Sciatic nerve (tissue), 2 donors: ENCODE measurements at regions not wholly inside any gene's neighbourhood (a gene's known extent, or its start where the extent isn't known, plus 50 kb on each side); places are given as distances from the start of the nearest gene placed in this dataset.

Experiments used
- ATAC-seq: fragments of 200-7000 bp; cut with Tn5 transposase; one replicate; pipeline ENCODE4 v1.9.1; 2020; ENCODE audit warnings: mild to moderate bottlenecking, moderate library complexity
- DNase-seq: peaks from one replicate; pipeline ENCODE4 v3.0.0-alpha.2; 2020; ENCODE audit warnings: low spot score
- intact Hi-C: fragments of 100-400 bp; cut with DNase I; formaldehyde crosslinking; loops from one replicate; pipeline ENCODE4 v1.14.2; 2022
- donor health status: DM: no; HTN: no; CAD: no.
- donor health status: DM: no; HTN: no; CAD: no.

DNA sequence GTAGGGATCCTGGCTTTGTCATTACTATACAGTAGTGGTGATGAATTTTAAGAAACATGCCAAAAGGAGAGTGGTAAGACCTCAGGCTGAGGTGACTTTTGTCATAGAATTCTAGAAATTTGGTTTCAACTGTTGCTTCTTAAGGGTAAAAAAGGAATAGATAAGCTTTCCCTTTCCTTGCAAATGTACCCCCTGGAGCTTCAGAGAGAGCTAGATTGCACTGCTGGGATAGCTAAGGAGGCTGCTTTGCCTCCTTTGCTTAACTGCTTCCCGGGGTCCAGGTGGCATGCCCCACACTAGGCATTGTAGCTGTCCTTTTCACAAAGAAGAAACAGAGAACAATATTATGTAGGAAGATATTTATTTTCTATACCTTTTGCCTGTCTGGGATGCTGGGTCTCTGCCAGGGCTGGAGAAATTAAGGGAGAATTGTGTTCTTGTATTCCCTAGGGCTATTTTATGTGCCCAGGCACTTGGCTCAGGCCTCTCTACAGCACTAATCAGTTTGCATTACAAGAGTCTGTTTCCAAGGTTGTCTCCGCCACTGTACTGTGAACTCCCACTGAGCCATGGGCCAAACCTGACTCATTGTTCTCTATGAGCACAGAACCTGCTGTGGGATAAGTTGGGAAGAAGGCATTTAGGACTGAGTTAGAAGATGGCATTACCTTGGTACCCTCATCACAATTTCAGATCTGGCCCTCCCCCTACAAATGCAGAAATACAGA lies 460.0 kb downstream of the PDCD6IP start:
- intact Hi-C loops: no loop called here
- ATAC-seq (no peak), DNase-seq (no peak)

DNA sequence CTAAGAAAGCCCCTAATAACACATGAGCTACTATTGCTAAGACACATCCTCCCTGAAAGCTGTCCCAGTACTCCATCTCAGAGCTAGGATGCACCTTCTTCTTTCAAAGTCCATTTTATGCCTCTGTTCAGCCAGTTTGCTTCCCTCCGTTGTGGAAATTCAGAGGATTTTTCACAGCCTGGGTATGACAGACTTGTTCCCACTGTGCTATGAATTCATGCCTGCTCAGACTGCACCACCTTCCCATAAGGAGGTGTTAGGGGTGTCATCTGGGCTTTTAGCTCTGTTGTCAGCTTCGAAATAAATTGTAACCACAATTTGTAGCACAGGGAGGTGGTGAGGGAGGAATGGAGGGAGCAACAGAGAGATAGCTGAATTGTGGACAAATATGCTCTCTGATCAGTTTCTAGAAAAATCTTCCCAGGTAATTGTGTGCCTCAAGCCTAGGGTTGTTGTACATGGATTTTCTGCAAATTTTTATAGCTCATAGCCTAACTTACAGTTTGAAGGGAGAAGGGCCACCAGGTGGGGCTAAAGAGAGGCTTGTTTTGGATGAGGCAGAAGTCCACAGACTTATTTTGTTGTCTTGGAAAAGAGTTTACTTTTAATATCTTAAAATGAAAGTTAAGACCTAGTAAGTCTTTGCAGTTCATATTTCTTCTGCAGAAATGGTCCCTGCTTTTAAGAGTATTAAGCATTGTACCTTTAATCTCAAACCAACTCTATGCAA lies 462.0 kb downstream of the PDCD6IP start:
- intact Hi-C loops: no loop called here
- DNase-seq (peak; percentile 74), ATAC-seq (peak; percentile 58)

DNA sequence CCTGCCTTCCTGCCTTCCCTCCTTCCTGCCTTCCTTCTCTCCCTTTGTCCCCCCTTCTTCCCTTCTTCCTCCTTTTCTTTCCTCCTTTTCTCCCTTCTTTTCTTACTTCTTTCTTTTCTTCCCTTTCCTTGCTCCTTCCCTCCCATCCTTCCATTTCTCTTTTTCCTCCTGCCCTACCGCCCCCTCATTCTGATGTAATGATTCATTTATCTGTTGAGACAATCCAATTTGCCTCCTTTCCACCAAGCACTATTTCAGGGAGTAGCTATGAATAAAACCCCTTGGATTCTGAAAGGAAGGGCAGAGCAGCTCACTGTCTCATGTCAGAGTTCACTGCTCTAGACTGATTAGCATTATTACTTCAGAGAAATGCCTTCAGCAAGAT lies 462.6 kb downstream of the PDCD6IP start:
- ATAC-seq (no peak), DNase-seq (no peak)

DNA sequence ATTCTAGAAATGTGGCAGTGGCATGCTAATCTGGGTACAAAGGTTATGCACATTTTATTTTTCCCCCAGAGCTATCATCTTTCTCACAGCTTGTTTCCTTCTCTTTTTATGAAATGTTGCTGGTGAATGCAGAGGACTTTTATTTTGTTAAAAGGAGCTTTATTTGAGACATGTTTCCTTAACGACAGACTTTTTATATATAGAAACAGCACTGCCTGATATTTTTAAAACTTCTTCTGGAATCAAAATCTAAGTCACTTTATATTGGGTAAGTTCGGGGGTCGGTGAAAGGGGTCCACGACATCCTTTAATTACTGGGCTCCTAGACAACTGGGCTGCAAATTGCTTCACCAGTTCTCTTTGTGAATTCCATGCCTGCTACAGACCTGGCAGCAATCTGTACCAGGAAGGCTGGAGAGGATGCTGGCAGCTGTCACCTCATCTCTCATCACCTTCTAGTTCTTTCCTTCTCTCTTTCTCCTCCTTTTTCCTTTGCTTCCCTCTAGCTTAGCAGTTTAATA lies 464.7 kb downstream of the PDCD6IP start:
- intact Hi-C loops: no loop called here
- DNase-seq (no peak), ATAC-seq (no peak)

More for the DNA sequence above, 462.6 kb downstream of the PDCD6IP start:
- intact Hi-C loops: no loop called here

DNA sequence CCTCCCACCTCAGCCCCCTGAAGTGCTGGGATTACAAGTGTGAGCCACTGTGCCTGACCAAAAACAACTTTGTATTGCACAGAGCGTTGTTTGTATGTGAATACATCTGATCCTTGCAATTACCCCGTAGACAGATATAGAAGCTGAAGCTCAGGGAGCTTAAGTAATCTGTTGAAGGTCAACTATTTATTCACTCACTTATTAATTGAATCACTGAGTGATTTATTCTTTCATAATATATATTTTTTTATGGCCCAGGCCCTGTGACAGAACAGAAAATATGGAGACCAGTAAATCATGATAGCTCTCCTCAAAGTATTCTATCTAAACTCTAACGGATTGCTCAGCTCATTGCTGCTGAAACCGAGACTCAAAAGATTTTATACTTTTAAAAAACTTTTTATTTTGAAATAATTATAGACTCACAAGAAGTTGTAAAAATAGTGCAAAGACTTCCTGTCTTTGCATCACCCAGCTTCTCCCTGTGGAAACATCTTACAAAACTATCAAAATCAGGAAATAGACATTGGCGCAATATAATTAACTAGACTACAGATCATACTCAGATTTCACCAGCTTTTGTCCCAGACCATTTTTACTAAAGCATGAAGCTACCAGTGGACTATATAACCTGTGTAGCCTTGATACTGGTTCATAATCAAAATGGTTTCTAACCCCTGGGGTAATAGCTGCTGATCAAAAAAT lies 466.1 kb downstream of the PDCD6IP start:
- intact Hi-C loops: no loop called here
- ATAC-seq (no peak), DNase-seq (no peak)

DNA sequence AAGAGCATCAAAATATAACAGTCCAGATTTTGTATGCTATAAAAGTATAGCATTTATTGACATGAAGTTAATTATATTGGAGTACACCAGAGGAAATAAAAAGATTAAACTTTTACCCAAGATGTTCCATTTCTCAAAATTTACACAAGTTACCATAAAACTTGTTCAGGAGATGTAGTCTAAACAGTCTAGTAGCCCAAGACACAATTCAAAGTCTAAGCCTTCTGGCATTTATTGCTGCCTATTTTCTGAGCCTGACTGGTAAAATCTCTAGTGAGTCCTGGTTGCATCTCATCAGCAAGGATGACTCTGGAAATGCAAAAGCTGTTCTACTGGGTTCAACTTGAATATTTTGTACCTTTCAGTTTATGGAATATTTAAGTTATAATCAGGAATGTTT lies 468.7 kb downstream of the PDCD6IP start:
- intact Hi-C loops: no loop called here
- DNase-seq: no peak
- no peak for ATAC-seq

DNA sequence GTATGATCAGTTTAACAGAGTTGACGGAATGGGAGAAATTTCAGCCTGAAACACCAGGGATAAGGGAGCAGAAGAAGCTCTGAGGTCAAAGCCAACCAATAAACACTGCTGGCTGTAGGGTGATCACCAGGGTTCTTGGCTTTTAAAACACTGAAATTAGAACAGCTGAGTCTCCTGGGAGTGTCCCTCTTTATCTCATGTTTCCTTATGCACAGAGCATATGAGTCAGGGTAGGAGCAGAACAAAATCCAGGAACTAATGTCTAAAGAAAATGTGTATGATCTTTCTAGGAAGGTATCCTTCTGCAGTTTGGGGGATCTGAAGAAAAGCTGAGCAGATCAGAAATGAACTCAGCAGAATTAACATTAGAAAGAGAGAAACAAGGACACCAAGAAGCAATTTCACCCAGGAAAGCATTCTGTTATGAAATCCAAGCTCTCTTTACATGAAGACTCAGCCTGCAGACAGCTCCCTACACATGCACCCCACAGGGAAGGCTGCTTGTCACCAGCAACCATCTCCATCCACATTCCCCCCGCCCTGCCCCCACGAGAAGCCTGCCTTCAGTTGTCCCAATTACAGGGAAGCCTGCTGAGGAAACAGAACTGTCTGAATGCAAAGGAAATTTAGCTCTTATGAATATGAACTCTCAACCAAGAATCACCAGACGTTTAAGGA lies 469.7 kb downstream of the PDCD6IP start:
- ATAC-seq (no peak), DNase-seq (no peak)
- intact Hi-C loops: no loop called here

DNA sequence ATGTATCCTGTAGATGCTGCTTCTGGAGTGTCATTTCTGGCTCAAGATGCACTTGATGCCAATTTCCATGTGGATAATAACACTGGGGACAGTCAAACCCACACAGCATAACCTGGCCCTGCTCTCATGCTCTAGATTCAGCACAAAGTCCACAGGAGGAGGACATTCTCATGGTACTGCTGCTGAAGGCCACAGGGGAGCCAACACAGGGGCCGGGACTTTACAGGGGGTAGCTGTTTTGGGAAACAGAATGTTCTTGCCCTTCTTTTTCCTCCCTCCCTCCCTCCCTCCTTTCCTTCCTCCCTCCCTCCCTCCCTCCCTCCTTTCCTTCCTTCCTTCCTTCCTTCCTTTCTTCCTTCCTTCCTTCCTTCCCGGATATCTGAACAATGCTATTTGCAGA lies 477.4 kb downstream of the PDCD6IP start:
- DNase-seq (no peak), ATAC-seq (no peak)
- intact Hi-C loops: no loop called here

DNA sequence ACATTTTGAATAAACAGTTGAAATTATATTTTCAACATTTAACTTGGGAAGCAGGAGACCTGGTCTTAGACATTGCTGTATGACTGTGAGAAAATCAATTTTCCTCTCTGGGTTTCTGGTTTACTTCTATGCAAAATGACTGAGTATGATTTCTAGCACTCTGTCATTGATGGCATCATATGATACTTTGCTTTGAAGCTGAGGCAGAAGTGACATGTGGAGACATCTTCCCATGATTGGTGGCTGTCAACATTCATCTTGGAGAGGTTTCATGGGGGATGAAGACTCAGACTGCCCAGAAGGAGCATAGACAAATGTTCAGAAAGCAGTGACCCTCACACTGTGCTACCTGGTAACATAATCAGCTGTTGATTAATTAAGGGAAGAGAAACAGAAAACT lies 477.9 kb downstream of the PDCD6IP start:
- intact Hi-C loops: no loop called here
- ATAC-seq: no peak

DNA sequence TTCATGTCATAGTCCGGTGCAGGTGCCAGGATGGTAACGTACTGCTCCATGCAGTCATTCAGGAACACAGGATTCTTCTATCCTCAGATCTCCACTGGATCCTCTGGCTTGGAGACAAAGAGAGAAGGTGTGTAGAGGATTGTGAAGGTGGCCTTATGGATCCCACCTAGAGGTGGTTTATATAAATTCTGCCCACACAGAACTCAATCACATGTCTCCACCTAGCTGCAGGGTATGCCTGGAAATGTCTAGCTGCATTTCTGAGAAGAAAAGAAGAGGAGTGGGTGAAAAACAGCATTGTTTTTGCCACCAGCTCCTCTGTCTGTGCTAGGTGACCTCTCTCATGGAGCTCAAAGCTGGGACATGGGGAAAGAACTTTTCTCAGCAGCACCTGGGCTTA lies 478.7 kb downstream of the PDCD6IP start:
- no peak for DNase-seq
- intact Hi-C loops: no loop called here
- ATAC-seq: no peak

More for the DNA sequence above, 477.9 kb downstream of the PDCD6IP start:
- no peak for DNase-seq

DNA sequence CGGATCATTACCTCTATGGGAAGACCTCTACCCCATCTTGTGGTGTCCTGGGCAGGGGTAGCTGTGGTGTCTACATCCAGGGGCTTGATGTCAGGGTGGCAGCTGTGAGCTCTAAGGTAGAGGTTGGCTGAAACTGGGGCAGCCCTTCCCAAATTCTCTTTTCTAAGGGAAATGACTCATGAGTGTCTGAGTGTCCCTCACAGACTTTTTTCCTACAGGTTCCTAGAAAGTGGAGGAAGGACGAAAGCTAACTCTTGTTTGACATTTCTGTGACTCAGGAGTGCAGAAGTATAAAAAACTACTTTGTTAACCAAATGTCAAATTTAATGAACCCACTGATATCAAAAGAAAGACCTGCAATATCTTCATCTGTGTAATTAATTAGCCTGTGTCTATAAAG lies 481.5 kb downstream of the PDCD6IP start:
- intact Hi-C loops: no loop called here
- DNase-seq (no peak), ATAC-seq (no peak)

DNA sequence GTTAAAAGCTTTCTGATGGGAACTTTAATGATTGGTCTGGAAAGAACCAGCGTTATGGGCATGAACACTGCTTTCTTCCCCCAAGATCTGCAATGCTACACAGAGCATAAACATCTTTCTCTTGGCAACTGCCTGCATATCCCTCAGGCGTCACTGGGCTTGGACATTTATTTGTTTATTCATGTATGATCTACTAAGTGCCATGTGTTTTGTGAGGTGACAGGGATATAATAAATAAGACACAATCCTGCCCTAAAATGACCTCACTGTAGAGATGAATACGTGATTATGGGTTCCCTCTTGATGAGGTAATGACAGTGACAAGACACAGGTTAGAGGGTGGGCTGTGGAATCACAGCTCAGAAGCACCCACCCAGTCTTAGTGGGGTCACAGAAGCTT lies 485.3 kb downstream of the PDCD6IP start:
- intact Hi-C loops: no loop called here
- ATAC-seq (no peak), DNase-seq (no peak)

DNA sequence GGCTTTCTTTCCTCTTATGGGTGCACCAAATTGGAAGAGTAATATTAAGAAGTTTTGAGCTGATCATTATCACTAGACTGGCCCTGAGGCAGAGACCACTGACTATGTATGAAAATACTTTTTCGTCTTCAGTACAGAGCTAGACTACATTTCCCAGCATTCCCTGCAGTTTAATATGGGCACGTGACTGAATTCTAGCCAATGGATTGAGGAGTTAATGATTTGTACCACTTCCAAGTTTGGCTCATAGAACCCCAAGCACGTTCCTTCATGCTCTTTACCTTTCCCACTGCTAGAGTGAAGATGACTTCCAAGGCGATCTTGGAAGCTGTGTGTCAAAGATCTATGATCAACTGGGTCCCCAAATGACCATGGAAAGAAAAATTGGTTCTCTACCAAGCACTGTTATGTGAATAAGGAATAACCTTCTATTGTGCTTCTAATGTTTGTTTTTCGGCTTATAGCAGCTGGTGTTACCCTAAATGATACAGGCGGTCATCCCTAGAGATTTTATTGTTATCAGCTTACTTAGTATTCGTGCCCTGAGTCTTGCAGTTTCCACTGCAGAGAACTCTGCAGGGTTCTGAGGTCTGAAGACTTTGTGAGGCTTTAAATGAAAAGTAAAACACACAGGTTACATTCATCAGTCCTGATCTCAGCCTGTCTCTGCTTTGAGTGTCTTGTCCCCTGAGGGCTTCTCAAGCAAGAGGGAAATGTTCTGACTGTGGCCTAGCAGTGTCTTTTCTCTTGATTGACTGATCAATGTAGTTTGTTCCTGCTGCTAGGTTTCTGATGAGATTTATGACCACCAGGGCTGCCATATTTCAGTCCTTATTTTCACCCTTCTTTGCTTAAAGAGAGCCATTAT lies 486.8 kb downstream of the PDCD6IP start:
- no peak for ATAC-seq
- intact Hi-C loops: no loop called here

DNA sequence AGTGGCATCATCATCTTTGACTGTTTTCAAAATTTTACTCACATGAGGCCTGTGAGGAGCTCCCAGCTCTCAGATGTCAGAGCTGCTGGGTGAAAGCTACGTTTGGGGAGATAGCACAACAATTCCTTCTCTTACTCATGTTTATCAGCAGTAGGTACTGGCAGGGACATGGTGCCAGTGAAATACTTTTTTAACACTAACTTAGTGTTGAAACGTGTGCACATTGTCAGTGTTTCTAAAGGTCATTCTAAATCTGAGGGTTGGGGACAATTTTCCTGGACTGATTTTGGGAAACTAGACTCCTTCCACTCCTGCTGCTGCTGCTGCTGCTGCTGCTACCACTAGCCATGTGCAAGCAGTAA lies 487.4 kb downstream of the PDCD6IP start:
- ATAC-seq (no peak), DNase-seq (no peak)
- intact Hi-C loops: no loop called here

More for the DNA sequence above, 486.8 kb downstream of the PDCD6IP start:
- DNase-seq: no peak

DNA sequence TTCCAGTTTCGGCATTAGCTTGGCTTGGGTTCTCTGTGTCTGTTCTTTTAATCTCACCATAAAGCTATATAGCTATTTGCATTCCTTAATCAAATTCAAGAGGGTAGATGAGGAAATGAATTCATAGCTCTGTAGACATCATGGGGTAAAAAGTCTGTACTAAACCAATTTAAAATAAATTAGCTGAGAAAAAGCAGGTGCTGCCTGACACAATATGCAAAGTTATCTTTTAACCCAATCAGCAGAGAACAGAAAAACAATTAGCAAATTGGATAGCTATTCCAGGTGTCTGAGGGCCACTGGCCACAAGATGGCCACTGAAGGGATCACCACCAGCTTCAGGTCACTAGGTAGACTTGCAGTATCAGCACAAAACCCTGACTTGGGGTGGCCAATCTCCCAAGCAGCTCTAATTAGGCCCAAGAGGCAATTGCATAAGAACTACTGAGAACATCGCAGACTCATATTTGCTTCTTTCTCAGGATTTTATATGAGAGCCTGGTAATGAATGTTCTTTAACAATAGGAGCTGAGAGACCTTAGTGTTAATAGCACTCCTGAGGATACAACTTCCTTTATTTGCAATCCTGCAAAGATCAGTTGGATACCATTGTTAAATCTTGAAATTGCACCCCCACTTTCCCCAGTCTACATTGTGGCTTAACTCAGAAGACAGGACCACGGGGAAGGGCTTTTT lies 494.3 kb downstream of the PDCD6IP start:
- ATAC-seq (no peak), DNase-seq (no peak)
- intact Hi-C loops: no loop called here

DNA sequence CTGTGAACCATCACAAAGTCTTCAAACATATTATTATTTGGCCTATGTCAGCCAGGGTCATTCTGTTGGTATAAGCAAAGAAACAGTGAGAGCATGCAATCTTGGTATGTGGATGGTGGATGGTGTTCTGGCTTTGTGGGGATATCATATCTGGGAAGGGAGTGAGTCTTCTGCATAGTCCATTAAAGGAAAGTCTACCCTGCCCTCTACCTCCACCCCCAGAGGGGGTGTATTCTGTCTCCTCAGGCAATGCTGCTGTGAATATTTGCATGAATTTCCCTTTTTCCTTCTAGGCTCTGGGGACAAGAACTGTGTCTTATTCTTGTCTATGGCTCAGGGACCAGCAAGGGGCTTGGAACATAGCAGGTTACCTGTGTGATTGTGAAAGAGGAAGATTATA lies 495.8 kb downstream of the PDCD6IP start:
- intact Hi-C loops: no loop called here
- ATAC-seq (no peak), DNase-seq (no peak)

DNA sequence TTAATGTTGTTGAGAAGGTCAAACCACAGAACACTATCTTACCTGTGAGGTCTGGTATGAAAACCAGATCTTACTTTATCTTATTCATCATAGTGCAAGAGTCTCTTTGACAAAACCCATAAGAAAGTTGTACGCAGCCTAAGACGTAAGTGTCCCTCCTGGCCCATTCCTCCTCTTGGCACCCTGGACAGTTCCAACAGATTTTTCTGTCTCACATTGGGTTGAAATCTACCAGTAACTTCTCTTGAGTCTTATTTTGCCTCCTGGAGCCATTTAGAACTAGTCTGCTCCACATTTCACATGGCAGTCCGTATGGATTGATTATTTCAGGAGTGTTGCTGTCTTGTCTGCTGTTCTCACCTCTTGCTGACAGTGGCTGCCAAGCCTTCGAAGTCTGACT lies 498.4 kb downstream of the PDCD6IP start:
- intact Hi-C loops: no loop called here
- no peak for DNase-seq
- ATAC-seq: no peak

DNA sequence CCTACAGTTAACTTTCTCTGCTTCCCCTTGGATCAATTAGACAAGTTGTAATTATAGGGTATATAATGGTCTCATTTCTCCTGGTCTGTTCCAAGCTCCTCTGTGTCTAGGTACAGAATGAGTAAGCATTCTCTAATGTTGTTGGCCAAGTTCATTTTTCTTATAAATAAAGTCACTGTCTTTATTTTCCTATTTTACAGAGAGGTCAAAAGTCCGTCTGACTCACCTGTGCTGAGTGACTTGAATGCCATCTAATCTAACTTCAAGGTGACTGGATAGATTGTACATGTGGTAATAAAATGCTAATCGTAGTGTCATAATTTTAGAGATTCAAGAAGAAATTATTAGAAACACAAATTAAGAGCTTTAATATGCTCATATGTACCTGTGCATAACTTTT lies 500.2 kb downstream of the PDCD6IP start:
- ATAC-seq: no peak
- intact Hi-C loops: no loop called here
- no peak for DNase-seq
